SJCRH30 (cell line): ENCODE measurements at regions not wholly inside any gene's neighbourhood (a gene's known extent, or its start where the extent isn't known, plus 50 kb on each side); places are given as distances from the start of the nearest gene placed in this dataset.

Experiments used
- DNase-seq, 2 experiments: peaks; one replicate each; pipeline ENCODE4 v3.0.0-alpha.2; 2015 to 2020
- H3K27ac ChIP-seq: fragments of 250-450 bp; sonication (Bioruptor Pico); 2 replicates; pipeline ENCODE4 v1.5.1; 2020; ENCODE audit warnings: mild to moderate bottlenecking, moderate library complexity
- H3K27me3 ChIP-seq: fragments of 250-450 bp; sonication (Bioruptor Pico); 2 replicates; pipeline ENCODE4 v1.5.1; 2020; ENCODE audit warnings: mild to moderate bottlenecking, moderate library complexity
- H3K36me3 ChIP-seq: fragments of 250-450 bp; sonication (Bioruptor Pico); 2 replicates; pipeline ENCODE4 v1.5.1; 2020; ENCODE audit warnings: mild to moderate bottlenecking, moderate library complexity
- H3K4me1 ChIP-seq: fragments of 250-450 bp; sonication (Bioruptor Pico); 2 replicates; pipeline ENCODE4 v1.5.1; 2020; ENCODE audit warnings: mild to moderate bottlenecking, moderate library complexity
- H3K4me3 ChIP-seq: fragments of 250-450 bp; sonication (Bioruptor Pico); 2 replicates; pipeline ENCODE4 v1.5.1; 2020; ENCODE audit warnings: mild to moderate bottlenecking, moderate library complexity
- H3K9me3 ChIP-seq: fragments of 250-450 bp; sonication (Bioruptor Pico); replicated peaks from 2 replicates; pipeline ENCODE4 v1.5.1; 2020; ENCODE audit warnings: mild to moderate bottlenecking, moderate library complexity

GRCh38 chr2:16127276-16127940, 187.1 kb downstream of the MYCN start:
- Histone ChIP-seq H3K9me3 (no peaks in the 10 kb centered on the region), H3K4me3 (no peak overlapping the region)
- DNase-seq = no peak

GRCh38 chr2:16126517-16127275, 186.3 kb downstream of the MYCN start:
- Histone ChIP-seq H3K27ac (no peak overlapping the region), H3K4me3 (no peak overlapping the region), H3K9me3 (no peaks in the 10 kb centered on the region), H3K27me3 (no peaks in the 10 kb centered on the region), H3K36me3 (no peaks in the 10 kb centered on the region), H3K4me1 (peaks cover 19% of the 10 kb centered on the region)
- DNase-seq = no peak

More at GRCh38 chr2:16127276-16127940, 187.1 kb downstream of the MYCN start:
- Histone ChIP-seq H3K36me3 (no peaks in the 10 kb centered on the region), H3K4me1 (peaks cover 19% of the 10 kb centered on the region), H3K27me3 (no peaks in the 10 kb centered on the region), H3K27ac (no peak overlapping the region)

GRCh38 chr2:16125614-16126516, 185.5 kb downstream of the MYCN start:
- peaks cover 3% of the 10 kb centered on the region; the same call in 1 of the 2 replicates for H3K9me3 ChIP-seq
- no peak for DNase-seq
- H3K4me3 ChIP-seq = no peak overlapping the region
- H3K27ac ChIP-seq = no peak overlapping the region
- peaks cover 19% of the 10 kb centered on the region for H3K4me1 ChIP-seq
- H3K27me3 ChIP-seq = no peaks in the 10 kb centered on the region
- H3K36me3 ChIP-seq = no peaks in the 10 kb centered on the region

DNA sequence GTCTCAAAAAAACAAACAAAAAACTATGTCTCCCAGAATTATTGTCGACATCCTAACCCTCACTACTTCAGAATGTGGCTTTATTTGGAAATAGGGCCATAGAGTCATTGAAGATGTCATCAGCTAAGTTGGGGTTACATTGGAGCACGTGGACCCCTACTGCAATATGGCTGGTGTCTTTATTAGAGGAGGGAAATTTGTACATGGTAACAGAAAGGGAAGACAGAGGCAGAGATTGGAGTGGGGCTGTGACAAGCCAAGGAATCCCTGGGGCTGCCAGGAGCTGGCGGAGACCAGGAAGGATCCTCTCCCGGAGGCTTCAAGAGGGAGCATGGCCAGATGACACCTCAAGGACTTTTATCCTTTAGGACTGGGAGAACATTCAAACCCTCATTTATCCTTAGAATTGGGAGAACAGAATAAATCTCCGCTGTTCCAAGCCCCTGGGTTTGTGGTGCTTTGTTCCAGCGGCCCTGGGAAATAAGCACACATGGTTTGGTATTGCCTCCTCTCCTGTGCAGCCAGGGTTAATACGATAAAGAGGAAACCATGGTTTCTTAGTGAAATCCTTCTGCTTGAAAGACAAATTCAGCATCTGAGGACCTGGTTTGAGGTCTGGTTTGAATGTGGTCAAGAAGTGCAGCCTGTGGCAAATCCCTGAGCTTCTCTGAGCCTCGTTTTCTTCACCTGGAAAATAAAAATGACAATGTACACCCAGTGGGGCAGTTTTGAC, 184.7 kb downstream of the MYCN start:
- no peak overlapping the region for H3K4me3 ChIP-seq
- H3K9me3 ChIP-seq = peaks cover 3% of the 10 kb centered on the region; the same call in 1 of the 2 replicates
- H3K36me3 ChIP-seq = no peaks in the 10 kb centered on the region
- peaks cover 19% of the 10 kb centered on the region for H3K4me1 ChIP-seq
- H3K27me3 ChIP-seq = no peaks in the 10 kb centered on the region
- H3K27ac ChIP-seq = no peak overlapping the region
- DNase-seq = no peak

GRCh38 chr2:16123856-16124780, 183.8 kb downstream of the MYCN start:
- Histone ChIP-seq H3K9me3 (peaks cover 3% of the 10 kb centered on the region; the same call in 1 of the 2 replicates), H3K27me3 (no peaks in the 10 kb centered on the region)
- no peak for DNase-seq

GRCh38 chr2:16123421-16123820, 183.1 kb downstream of the MYCN start:
- H3K9me3 ChIP-seq = peaks cover 3% of the 10 kb centered on the region; the same call in 1 of the 2 replicates
- H3K36me3 ChIP-seq = no peaks in the 10 kb centered on the region
- H3K27me3 ChIP-seq = no peaks in the 10 kb centered on the region
- no peak overlapping the region for H3K4me3 ChIP-seq
- H3K27ac ChIP-seq = no peak overlapping the region
- peak; percentile 73 to 81 for DNase-seq
- H3K4me1 ChIP-seq = peaks cover 19% of the 10 kb centered on the region

More at GRCh38 chr2:16123856-16124780, 183.8 kb downstream of the MYCN start:
- Histone ChIP-seq H3K27ac (no peak overlapping the region), H3K36me3 (no peaks in the 10 kb centered on the region), H3K4me3 (no peak overlapping the region), H3K4me1 (peaks cover 19% of the 10 kb centered on the region)

DNA sequence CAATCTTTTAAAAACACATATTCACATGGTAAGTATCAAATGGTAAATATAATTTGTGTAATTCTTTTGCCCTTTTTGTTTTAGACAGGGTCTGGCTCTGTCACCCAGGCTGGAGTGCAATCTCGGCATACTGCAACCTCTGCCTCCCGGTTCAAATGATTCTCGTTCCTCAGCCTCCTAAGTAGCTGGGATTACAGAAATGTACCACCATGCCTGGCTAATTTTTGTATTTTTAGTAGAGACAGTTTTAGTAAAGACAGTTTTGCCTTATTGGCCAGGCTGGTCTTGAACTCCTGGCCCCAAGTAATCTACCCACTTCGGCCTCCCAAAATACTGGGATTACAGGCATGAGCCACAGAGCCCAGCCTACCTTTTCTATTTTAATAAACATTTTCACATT, 182.2 kb downstream of the MYCN start:
- DNase-seq = no peak
- H3K4me3 ChIP-seq = no peak overlapping the region
- no peaks in the 10 kb centered on the region for H3K27me3 ChIP-seq
- H3K36me3 ChIP-seq = no peaks in the 10 kb centered on the region
- H3K4me1 ChIP-seq = peaks cover 19% of the 10 kb centered on the region
- no peak overlapping the region for H3K27ac ChIP-seq
- H3K9me3 ChIP-seq = peaks cover 3% of the 10 kb centered on the region; the same call in 1 of the 2 replicates

DNA sequence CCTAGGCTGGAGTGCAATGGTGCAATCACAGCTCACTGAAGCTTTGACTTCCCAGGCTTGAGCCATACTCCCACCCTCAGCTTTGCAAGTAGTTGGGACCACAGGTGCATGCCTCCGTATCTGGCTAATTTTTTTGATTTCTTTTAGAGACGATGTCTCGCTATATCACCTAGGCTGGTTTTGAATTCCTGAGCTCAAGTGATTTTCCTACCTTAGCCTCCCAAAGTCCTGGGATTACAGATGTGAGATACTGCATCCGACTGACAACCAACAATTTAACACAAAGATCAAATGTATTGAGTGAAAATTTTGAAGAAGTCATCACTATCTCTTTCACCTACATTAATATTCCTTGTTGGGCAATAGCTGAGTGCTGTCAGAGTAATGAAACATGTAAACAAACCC, 181.6 kb downstream of the MYCN start:
- DNase-seq = no peak
- H3K27me3 ChIP-seq = no peaks in the 10 kb centered on the region
- H3K36me3 ChIP-seq = no peaks in the 10 kb centered on the region
- H3K27ac ChIP-seq = no peak overlapping the region
- peaks cover 3% of the 10 kb centered on the region; the same call in 1 of the 2 replicates for H3K9me3 ChIP-seq
- H3K4me1 ChIP-seq = peaks cover 18% of the 10 kb centered on the region
- H3K4me3 ChIP-seq = no peak overlapping the region

- no peak overlapping the region for H3K4me3 ChIP-seq
- no peak overlapping the region for H3K27ac ChIP-seq
- no peaks in the 10 kb centered on the region for H3K36me3 ChIP-seq
- H3K4me1 ChIP-seq = peaks cover 12% of the 10 kb centered on the region
- H3K9me3 ChIP-seq = peaks cover 3% of the 10 kb centered on the region; the same call in 1 of the 2 replicates
- DNase-seq = no peak
- no peaks in the 10 kb centered on the region for H3K27me3 ChIP-seq
Observed at GRCh38 chr2:16121231-16121985, 181.1 kb downstream of the MYCN start.

- no peak overlapping the region for H3K4me3 ChIP-seq
- no peak for DNase-seq
Observed at GRCh38 chr2:16120591-16121180, 180.3 kb downstream of the MYCN start.

DNA sequence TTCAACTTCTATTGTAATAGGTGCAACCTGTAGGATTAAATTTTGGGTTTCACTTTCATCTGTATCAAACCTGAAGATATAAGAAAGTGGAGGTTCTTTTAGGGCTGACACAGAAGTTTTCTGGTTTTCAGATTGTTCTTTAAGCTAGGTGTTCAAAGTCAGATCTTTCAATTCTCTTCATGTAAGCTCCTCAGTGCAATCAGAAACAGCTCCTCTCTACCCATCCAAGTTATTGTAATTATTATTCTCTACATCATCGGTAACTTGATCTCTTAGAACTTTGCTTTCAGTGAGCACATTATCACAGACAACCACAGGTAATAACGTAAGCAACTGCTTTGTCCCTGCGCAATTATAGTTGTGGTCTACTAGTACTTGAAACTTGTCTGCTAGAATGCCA, 179.4 kb downstream of the MYCN start:
- Histone ChIP-seq H3K27me3 (no peaks in the 10 kb centered on the region), H3K36me3 (no peaks in the 10 kb centered on the region), H3K27ac (no peak overlapping the region), H3K9me3 (peaks cover 3% of the 10 kb centered on the region; the same call in 1 of the 2 replicates), H3K4me3 (no peak overlapping the region), H3K4me1 (peaks cover 18% of the 10 kb centered on the region)
- DNase-seq = no peak

More at GRCh38 chr2:16120591-16121180, 180.3 kb downstream of the MYCN start:
- H3K27ac ChIP-seq = no peak overlapping the region
- H3K4me1 ChIP-seq = peaks cover 10% of the 10 kb centered on the region
- H3K9me3 ChIP-seq = peaks cover 3% of the 10 kb centered on the region; the same call in 1 of the 2 replicates
- no peaks in the 10 kb centered on the region for H3K27me3 ChIP-seq
- no peaks in the 10 kb centered on the region for H3K36me3 ChIP-seq
